Neural progenitor cell (in vitro differentiated cells): ENCODE measurements at regions not wholly inside any gene's neighbourhood (a gene's known extent, or its start where the extent isn't known, plus 50 kb on each side); places are given as distances from the start of the nearest gene placed in this dataset.

ENCODE experiments used
- CTCF ChIP-seq: fragments of 200-600 bp; sonication (generic); IDR thresholded peaks from 2 replicates; pipeline ENCODE4 v1.5.1; 2017; ENCODE audit warnings: antibody characterized with exemption, mild to moderate bottlenecking
- EZH2phosphoT487 ChIP-seq: fragments of 200-600 bp; sonication (generic); IDR thresholded peaks from 2 replicates; pipeline ENCODE4 v1.6.1; 2017; ENCODE audit warnings: antibody characterized with exemption

GRCh38 chr3:124044956-124045355 lies 53.0 kb upstream of the ROPN1 start:
- TF ChIP-seq EZH2phosphoT487 (no peak), CTCF (no peak)
